ENCODE measurements at regions not wholly inside any gene's neighbourhood (a gene's known extent, or its start where the extent isn't known, plus 50 kb on each side); places are given as distances from the start of the nearest gene placed in this dataset.
"Not testable (repeated sequence)": the region's sequence is repeated elsewhere in the genome, so short reads cannot be mapped to it uniquely, and the experiment has no call there.

GRCh38 chr10:34013235-34013634 is 678.8 kb upstream of the NRP1 start:
- DNase-seq (ENCODE audit: low spot score) = no peak

- DNase-seq (ENCODE audit: low spot score) = no peak
Measured at GRCh38 chr10:34010891-34011290, 676.4 kb upstream of the NRP1 start.

- not testable (repeated sequence) for DNase-seq (ENCODE audit: low spot score)
Measured at GRCh38 chr10:34010228-34010627, 675.8 kb upstream of the NRP1 start.

- DNase-seq (ENCODE audit: low spot score) = no peak
Measured at GRCh38 chr10:34008656-34009055, 674.2 kb upstream of the NRP1 start.

- DNase-seq (ENCODE audit: low spot score) = peak; percentile 58
Measured at GRCh38 chr10:34006471-34006870, 672.0 kb upstream of the NRP1 start.

GRCh38 chr10:34003561-34003960 is 669.1 kb upstream of the NRP1 start:
- DNase-seq (ENCODE audit: low spot score) = no peak

GRCh38 chr10:34002896-34003295 is 668.4 kb upstream of the NRP1 start:
- DNase-seq (ENCODE audit: low spot score) = no peak

GRCh38 chr10:34001831-34002230 is 667.4 kb upstream of the NRP1 start:
- DNase-seq (ENCODE audit: low spot score) = no peak

- DNase-seq (ENCODE audit: low spot score) = no peak
Measured at GRCh38 chr10:34001087-34001580, 666.7 kb upstream of the NRP1 start.

GRCh38 chr10:33993917-33994316 is 659.5 kb upstream of the NRP1 start:
- DNase-seq (ENCODE audit: low spot score) = no peak

GRCh38 chr10:33991924-33992323 is 657.5 kb upstream of the NRP1 start:
- DNase-seq (ENCODE audit: low spot score) = no peak

GRCh38 chr10:33986515-33986914 is 652.0 kb upstream of the NRP1 start:
- no peak for DNase-seq (ENCODE audit: low spot score)

GRCh38 chr10:33986016-33986415 is 651.5 kb upstream of the NRP1 start:
- no peak for DNase-seq (ENCODE audit: low spot score)

- DNase-seq (ENCODE audit: low spot score) = no peak
Measured at GRCh38 chr10:33982995-33983394, 648.5 kb upstream of the NRP1 start.

- DNase-seq (ENCODE audit: low spot score) = no peak
Measured at GRCh38 chr10:33981301-33981700, 646.8 kb upstream of the NRP1 start.

GRCh38 chr10:33979195-33979594 is 644.7 kb upstream of the NRP1 start:
- DNase-seq (ENCODE audit: low spot score) = no peak

- no peak for DNase-seq (ENCODE audit: low spot score)
Measured at GRCh38 chr10:33975481-33975880, 641.0 kb upstream of the NRP1 start.

- no peak for DNase-seq (ENCODE audit: low spot score)
Measured at GRCh38 chr10:33974976-33975478, 640.6 kb upstream of the NRP1 start.

GRCh38 chr10:33968983-33969382 is 634.5 kb upstream of the NRP1 start:
- DNase-seq (ENCODE audit: low spot score) = no peak

GRCh38 chr10:33967606-33968120 is 633.2 kb upstream of the NRP1 start:
- DNase-seq (ENCODE audit: low spot score) = no peak

- DNase-seq (ENCODE audit: low spot score) = no peak
Measured at GRCh38 chr10:33966946-33967345, 632.5 kb upstream of the NRP1 start.

- DNase-seq (ENCODE audit: low spot score) = peak; percentile 64
Measured at GRCh38 chr10:33965795-33966581, 631.5 kb upstream of the NRP1 start.

GRCh38 chr10:33963729-33964128 is 629.3 kb upstream of the NRP1 start:
- DNase-seq (ENCODE audit: low spot score) = no peak

GRCh38 chr10:33956322-33956721 is 621.9 kb upstream of the NRP1 start:
- DNase-seq (ENCODE audit: low spot score) = not testable (repeated sequence)

Data from SW480 (cell line).